ENCODE measurements at regions not wholly inside any gene's neighbourhood (a gene's known extent, or its start where the extent isn't known, plus 50 kb on each side); places are given as distances from the start of the nearest gene placed in this dataset.

GRCh38 chr2:2874341-2874740 lies 503.3 kb downstream of the EIPR1 start:
- no peak for DNase-seq (ENCODE audit: low read depth)
- H3K4me3 ChIP-seq (ENCODE audit: low read depth, low read length) = no peak overlapping the region
- no peak for TF ChIP-seq CTCF (conservative IDR thresholded peaks at IDR 0.05; ENCODE audit: low read depth, low read length)

GRCh38 chr2:2873450-2873811 lies 504.2 kb downstream of the EIPR1 start:
- DNase-seq (ENCODE audit: low read depth) = no peak
- no peak for TF ChIP-seq CTCF (conservative IDR thresholded peaks at IDR 0.05; ENCODE audit: low read depth, low read length)
- H3K4me3 ChIP-seq (ENCODE audit: low read depth, low read length) = no peak overlapping the region

- TF ChIP-seq CTCF (conservative IDR thresholded peaks at IDR 0.05; ENCODE audit: low read depth, low read length) = no peak
These were observed 504.7 kb downstream of the EIPR1 start for GRCh38 chr2:2872713-2873449.

GRCh38 chr2:2872309-2872617 lies 505.4 kb downstream of the EIPR1 start:
- no peak for TF ChIP-seq CTCF (conservative IDR thresholded peaks at IDR 0.05; ENCODE audit: low read depth, low read length)
- DNase-seq (ENCODE audit: low read depth) = no peak
- H3K4me3 ChIP-seq (ENCODE audit: low read depth, low read length) = no peak overlapping the region

More at GRCh38 chr2:2872713-2873449, 504.7 kb downstream of the EIPR1 start:
- no peak overlapping the region for H3K4me3 ChIP-seq (ENCODE audit: low read depth, low read length)
- DNase-seq (ENCODE audit: low read depth) = no peak

- no peak for DNase-seq (ENCODE audit: low read depth)
- no peak for TF ChIP-seq CTCF (conservative IDR thresholded peaks at IDR 0.05; ENCODE audit: low read depth, low read length)
- no peak overlapping the region for H3K4me3 ChIP-seq (ENCODE audit: low read depth, low read length)
These were observed 505.9 kb downstream of the EIPR1 start for GRCh38 chr2:2871480-2872308.

- no peak for TF ChIP-seq CTCF (conservative IDR thresholded peaks at IDR 0.05; ENCODE audit: low read depth, low read length)
- no peak for DNase-seq (ENCODE audit: low read depth)
- no peak overlapping the region for H3K4me3 ChIP-seq (ENCODE audit: low read depth, low read length)
These were observed 507.5 kb downstream of the EIPR1 start for GRCh38 chr2:2870106-2870505.

Data from choroid plexus epithelial cell (primary cell).